WTC11 (cell line): ENCODE measurements at regions not wholly inside any gene's neighbourhood (a gene's known extent, or its start where the extent isn't known, plus 50 kb on each side); places are given as distances from the start of the nearest gene placed in this dataset.
A peak's percentile ranks its signal among the peaks of the same experiment; 100 is the strongest.

ENCODE experiments used
- ATAC-seq: fragments of 200-7000 bp; cut with Tn5 transposase; 2 replicates; pipeline ENCODE4 v1.10.0; 2021; ENCODE audit warnings: mild to moderate bottlenecking, moderate library complexity
- CTCF ChIA-PET: fragments of 300-600 bp; sonication (Branson Sonifier 250); formaldehyde crosslinking; loops from one replicate; lab custom pipeline; 2021; ENCODE audit warnings: antibody characterized with exemption; lab: Charles Lee
- POLR2A ChIA-PET: fragments of 350-600 bp; sonication (Branson Sonifier 250); formaldehyde crosslinking; loops from one replicate; lab custom pipeline; 2021; ENCODE audit warnings: antibody characterized with exemption; lab: Charles Lee
- DNase-seq: peaks from one replicate; pipeline ENCODE4 v3.0.0; 2021; ENCODE audit warnings: low spot score
- H3K27ac Mint-ChIP-seq: 2 replicates; pipeline ENCODE4 v1.8.0; 2021; ENCODE audit warnings: mixed read lengths
- H3K27me3 Mint-ChIP-seq: 2 replicates; pipeline ENCODE4 v1.8.0; 2021; ENCODE audit warnings: low read depth, mild to moderate bottlenecking, moderate library complexity, mixed read lengths
- H3K36me3 Mint-ChIP-seq: 2 replicates; pipeline ENCODE4 v1.8.0; 2021; ENCODE audit warnings: mixed read lengths
- H3K4me1 Mint-ChIP-seq: 2 replicates; pipeline ENCODE4 v1.8.0; 2022; ENCODE audit warnings: mixed read lengths
- H3K4me3 Mint-ChIP-seq: 2 replicates; pipeline ENCODE4 v1.8.0; 2021; ENCODE audit warnings: mild to moderate bottlenecking, moderate library complexity, mixed read lengths
- H3K9me3 Mint-ChIP-seq: 2 replicates; pipeline ENCODE4 v1.8.0; 2021; ENCODE audit warnings: mixed read lengths
- CDX4 ChIP-seq: fragments of 250-450 bp; sonication (Bioruptor Pico); IDR thresholded peaks from 2 replicates; pipeline ENCODE4 v1.9.0; 2021; ENCODE audit warnings: moderate library complexity, mild to moderate bottlenecking, inconsistent platforms, borderline replicate concordance
- CTCF ChIP-seq: fragments of 200-600 bp; IDR thresholded peaks from 2 replicates; pipeline ENCODE4 v1.8.0; 2022; ENCODE audit warnings: antibody characterized with exemption
- FOXK1 ChIP-seq: sonication (generic); formaldehyde crosslinking; IDR thresholded peaks from 2 replicates; pipeline ENCODE4 v1.8.0; 2022; ENCODE audit warnings: mild to moderate bottlenecking, moderate library complexity, missing genetic modification reagents
- GRHL2 ChIP-seq: fragments of 250-450 bp; sonication (Bioruptor Pico); IDR thresholded peaks from 2 replicates; pipeline ENCODE4 v1.8.0; 2022; ENCODE audit warnings: mild to moderate bottlenecking, moderate library complexity; ENCODE audit not compliant: insufficient replicate concordance, severe bottlenecking
- GTF2I ChIP-seq: fragments of 250-450 bp; sonication (Bioruptor Pico); conservative IDR thresholded peaks from 2 replicates; pipeline ENCODE4 v1.4.0; 2021; ENCODE audit warnings: mild to moderate bottlenecking
- HMGA2 ChIP-seq: fragments of 250-450 bp; sonication (Bioruptor Pico); IDR thresholded peaks from 2 replicates; pipeline ENCODE4 v1.4.0; 2021; ENCODE audit warnings: mild to moderate bottlenecking, moderate library complexity
- HMGXB4 ChIP-seq: sonication (generic); formaldehyde crosslinking; IDR thresholded peaks from 2 replicates; pipeline ENCODE4 v1.8.1; 2023; ENCODE audit warnings: mild to moderate bottlenecking, moderate library complexity, missing genetic modification reagents
- IRF1 ChIP-seq: sonication (generic); formaldehyde crosslinking; IDR thresholded peaks from 2 replicates; pipeline ENCODE4 v1.8.0; 2023; ENCODE audit warnings: missing genetic modification reagents
- IRF2 ChIP-seq: sonication (generic); formaldehyde crosslinking; IDR thresholded peaks from 2 replicates; pipeline ENCODE4 v1.8.0; 2022; ENCODE audit warnings: low read depth, missing genetic modification reagents, borderline replicate concordance
- NFE2L1 ChIP-seq: sonication (generic); formaldehyde crosslinking; IDR thresholded peaks from 2 replicates; pipeline ENCODE4 v1.8.1; 2023; ENCODE audit warnings: missing genetic modification reagents
- NFYB ChIP-seq: sonication (generic); formaldehyde crosslinking; conservative IDR thresholded peaks from 2 replicates; pipeline ENCODE4 v1.8.0; 2022; ENCODE audit warnings: low read depth, missing genetic modification reagents
- NR1H2 ChIP-seq: sonication (generic); formaldehyde crosslinking; IDR thresholded peaks from 2 replicates; pipeline ENCODE4 v1.9.0; 2021; ENCODE audit warnings: mild to moderate bottlenecking, moderate library complexity, missing genetic modification reagents
- PRDM15 ChIP-seq: sonication (generic); formaldehyde crosslinking; IDR thresholded peaks from 2 replicates; pipeline ENCODE4 v1.8.0; 2022; ENCODE audit warnings: missing genetic modification reagents
- PRRX2 ChIP-seq: fragments of 250-450 bp; sonication (Bioruptor Pico); IDR thresholded peaks from 2 replicates; pipeline ENCODE4 v1.8.0; 2021; ENCODE audit warnings: mild to moderate bottlenecking
- STAT6 ChIP-seq: sonication (generic); formaldehyde crosslinking; conservative IDR thresholded peaks from 2 replicates; pipeline ENCODE4 v1.8.1; 2023; ENCODE audit warnings: mild to moderate bottlenecking, low read depth, missing genetic modification reagents, moderate library complexity
- TCF7 ChIP-seq: sonication (generic); formaldehyde crosslinking; IDR thresholded peaks from 2 replicates; pipeline ENCODE4 v1.8.0; 2022; ENCODE audit warnings: mild to moderate bottlenecking, low read depth, missing genetic modification reagents, moderate library complexity
- TEAD1 ChIP-seq: sonication (generic); formaldehyde crosslinking; IDR thresholded peaks from 2 replicates; pipeline ENCODE4 v1.8.0; 2022; ENCODE audit warnings: mild to moderate bottlenecking, missing genetic modification reagents
- USF2 ChIP-seq: sonication (generic); formaldehyde crosslinking; IDR thresholded peaks from 2 replicates; pipeline ENCODE4 v1.8.1; 2023; ENCODE audit warnings: mild to moderate bottlenecking, missing genetic modification reagents, moderate library complexity
- ZNF138 ChIP-seq: sonication (generic); formaldehyde crosslinking; conservative IDR thresholded peaks from 2 replicates; pipeline ENCODE4 v1.8.1; 2022; ENCODE audit warnings: mild to moderate bottlenecking, moderate library complexity, missing genetic modification reagents
- ZNF232 ChIP-seq: sonication (generic); formaldehyde crosslinking; IDR thresholded peaks from 2 replicates; pipeline ENCODE4 v1.8.0; 2022; ENCODE audit warnings: mild to moderate bottlenecking, missing genetic modification reagents

- no peak for TF ChIP-seq GRHL2 (CRISPR knock-in tag)
Measured at GRCh38 chr11:19313140-19313539, 72.4 kb upstream of the E2F8 start (continued).

- H3K4me3 Mint-ChIP-seq = no peak overlapping the region
- H3K4me1 Mint-ChIP-seq = peaks cover 3% of the 10 kb centered on the region; the same call in 1 of the 2 replicates
- H3K9me3 Mint-ChIP-seq = no peaks in the 10 kb centered on the region
- no peaks in the 10 kb centered on the region for H3K27me3 Mint-ChIP-seq
- ChIA-PET POLR2A (no interaction called here), CTCF (interaction anchor here (0.7 to 0.8 kb wide), 2 partner anchors 117 to 241 kb away, joined by 3 to 6 read pairs; no protein-coding TSS in a partner anchor)
- DNase-seq (peak; percentile 79), ATAC-seq (peak; percentile 93)
- H3K27ac Mint-ChIP-seq = no peak overlapping the region
- no peaks in the 10 kb centered on the region for H3K36me3 Mint-ChIP-seq
- TF ChIP-seq CTCF = peak; percentile 69
- TF ChIP-seq IRF2 (CRISPR knock-in tag) = no peak
- TF ChIP-seq, all 79 proteins: peak for 1
Measured at GRCh38 chr11:19311308-19312030, 70.7 kb upstream of the E2F8 start.

GRCh38 chr11:19307498-19307897 is 66.8 kb upstream of the E2F8 start:
- H3K36me3 Mint-ChIP-seq = no peaks in the 10 kb centered on the region
- H3K4me1 Mint-ChIP-seq = peaks cover 3% of the 10 kb centered on the region; the same call in 1 of the 2 replicates
- H3K9me3 Mint-ChIP-seq = peaks cover 3% of the 10 kb centered on the region; the same call in 1 of the 2 replicates
- no peak overlapping the region for H3K27ac Mint-ChIP-seq
- no peak overlapping the region for H3K4me3 Mint-ChIP-seq
- no peak for DNase-seq
- H3K27me3 Mint-ChIP-seq = no peaks in the 10 kb centered on the region; the same call in 1 of the 2 replicates
- ATAC-seq = peak; percentile 46
- ChIA-PET POLR2A (no interaction called here), CTCF (interaction anchor here (0.7 to 1.9 kb wide), 4 partner anchors 28 to 246 kb away, joined by 3 to 7 read pairs (median 4); no protein-coding TSS in a partner anchor)
- TF ChIP-seq ZNF138 (no peak), HMGA2 (no peak), PRDM15 (no peak), NR1H2 (CRISPR knock-in tag) (no peak), ZNF232 (CRISPR knock-in tag) (no peak), CDX4 (CRISPR knock-in tag) (no peak), NFYB (CRISPR knock-in tag) (no peak), NFE2L1 (CRISPR knock-in tag) (no peak), STAT6 (CRISPR knock-in tag) (no peak), TCF7 (no peak), HMGXB4 (CRISPR knock-in tag) (no peak), PRRX2 (CRISPR knock-in tag) (no peak), GTF2I (CRISPR knock-in tag) (no peak), IRF1 (no peak), USF2 (CRISPR knock-in tag) (no peak), TEAD1 (no peak), FOXK1 (CRISPR knock-in tag) (no peak)
